ENCODE measurements at regions not wholly inside any gene's neighbourhood (a gene's known extent, or its start where the extent isn't known, plus 50 kb on each side); places are given as distances from the start of the nearest gene placed in this dataset.

DNA sequence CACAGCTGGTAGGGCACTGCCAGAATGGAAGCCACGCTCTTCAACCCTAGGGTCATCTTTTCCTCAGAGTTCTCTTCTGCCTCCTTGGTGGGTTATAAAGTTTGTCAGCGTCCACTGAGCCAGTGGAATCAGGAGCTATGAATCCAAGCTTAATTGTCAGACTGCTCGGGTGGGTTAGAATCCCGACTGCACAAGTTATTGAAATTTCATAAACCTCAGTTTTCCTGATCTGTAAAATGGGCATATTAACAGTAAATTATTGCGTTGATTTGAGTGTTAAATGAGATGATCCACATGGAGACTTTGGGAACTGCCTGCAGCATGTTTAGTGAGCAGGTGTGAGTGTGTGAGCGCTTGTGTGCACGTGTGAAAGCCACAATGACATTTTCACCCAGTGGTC, 400.5 kb upstream of the CDH11 start:
- DNase-seq (ENCODE audit: low read depth, low spot score) = no peak
- H3K9me3 ChIP-seq (ENCODE audit: control insufficient read depth, insufficient read depth, low read length) = no peaks in the 10 kb centered on the region
- H3K4me1 ChIP-seq (ENCODE audit: control insufficient read depth, insufficient read depth, low read length) = peaks cover 8% of the 10 kb centered on the region
- WGBS (ENCODE audit: insufficient coverage, insufficient read length) = no CpG with 5 or more reads among the region's 7 CpGs
- no peaks in the 10 kb centered on the region for H3K36me3 ChIP-seq (ENCODE audit: control insufficient read depth, insufficient read depth, low read length)
- H3K4me3 ChIP-seq (ENCODE audit: low read length) = no peak overlapping the region
- H3K27ac ChIP-seq (ENCODE audit: low read length) = no peak overlapping the region
- H3K27me3 ChIP-seq (ENCODE audit: control insufficient read depth, insufficient read depth, low read length) = no peaks in the 10 kb centered on the region

- no CpG with 5 or more reads among the region's 10 CpGs for WGBS (ENCODE audit: insufficient coverage, insufficient read length)
- no peak overlapping the region for H3K4me3 ChIP-seq (ENCODE audit: low read length)
- no peak for DNase-seq (ENCODE audit: low read depth, low spot score)
- no peaks in the 10 kb centered on the region for H3K36me3 ChIP-seq (ENCODE audit: control insufficient read depth, insufficient read depth, low read length)
- peaks cover 8% of the 10 kb centered on the region for H3K4me1 ChIP-seq (ENCODE audit: control insufficient read depth, insufficient read depth, low read length)
- no peaks in the 10 kb centered on the region for H3K9me3 ChIP-seq (ENCODE audit: control insufficient read depth, insufficient read depth, low read length)
- no peak overlapping the region for H3K27ac ChIP-seq (ENCODE audit: low read length)
- H3K27me3 ChIP-seq (ENCODE audit: control insufficient read depth, insufficient read depth, low read length) = no peaks in the 10 kb centered on the region
Observed at GRCh38 chr16:65521633-65522328, 399.9 kb upstream of the CDH11 start.

DNA sequence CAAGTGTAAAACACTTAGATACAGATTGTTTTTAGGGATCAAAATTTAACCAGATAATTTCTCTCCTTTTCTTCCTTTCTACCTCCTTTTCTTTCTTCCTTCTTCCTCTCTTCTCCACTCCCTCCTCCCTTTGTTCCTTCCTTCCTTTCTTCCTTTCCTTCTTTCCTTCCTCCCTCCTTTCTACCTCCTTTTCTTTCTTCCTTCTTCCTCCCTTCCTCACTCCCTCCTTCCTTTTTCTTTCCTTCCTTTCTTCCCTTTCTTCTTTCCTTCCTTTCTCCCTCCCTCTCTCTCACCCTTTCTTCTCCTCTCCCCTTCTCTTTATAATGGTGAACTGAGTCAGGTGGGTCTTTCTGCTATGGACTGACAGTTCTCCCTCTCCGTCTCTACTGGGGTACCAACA, 397.5 kb upstream of the CDH11 start:
- Histone ChIP-seq H3K4me3 (ENCODE audit: low read length) (no peak overlapping the region), H3K27ac (ENCODE audit: low read length) (no peak overlapping the region), H3K27me3 (ENCODE audit: control insufficient read depth, insufficient read depth, low read length) (no peaks in the 10 kb centered on the region), H3K4me1 (ENCODE audit: control insufficient read depth, insufficient read depth, low read length) (peaks cover 8% of the 10 kb centered on the region), H3K36me3 (ENCODE audit: control insufficient read depth, insufficient read depth, low read length) (no peaks in the 10 kb centered on the region), H3K9me3 (ENCODE audit: control insufficient read depth, insufficient read depth, low read length) (no peaks in the 10 kb centered on the region)
- no CpG with 5 or more reads among the region's 1 CpG for WGBS (ENCODE audit: insufficient coverage, insufficient read length)
- DNase-seq (ENCODE audit: low read depth, low spot score) = no peak

DNA sequence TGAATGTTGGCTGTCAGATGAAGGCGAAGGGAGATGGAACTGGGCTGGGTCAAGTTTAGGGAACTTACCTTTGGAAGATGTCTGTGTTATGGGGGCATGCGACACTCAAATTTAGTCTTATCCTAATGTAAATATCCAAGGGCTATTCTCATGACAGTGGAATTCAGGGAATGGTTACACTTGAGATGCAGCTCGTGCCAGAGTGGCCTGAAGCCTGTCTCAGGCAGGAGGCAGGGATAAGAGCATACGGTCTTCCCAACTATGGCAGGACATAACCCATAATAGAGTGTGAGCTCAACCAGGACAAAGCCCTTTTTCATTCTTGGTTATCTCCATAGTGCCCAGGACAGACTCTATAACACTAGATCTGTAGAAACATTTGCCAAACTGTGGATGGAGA, 393.3 kb upstream of the CDH11 start:
- no CpG with 5 or more reads among the region's 4 CpGs for WGBS (ENCODE audit: insufficient coverage, insufficient read length)
- no peaks in the 10 kb centered on the region; the same call in 1 of the 2 replicates for H3K4me1 ChIP-seq (ENCODE audit: control insufficient read depth, insufficient read depth, low read length)
- no peaks in the 10 kb centered on the region for H3K9me3 ChIP-seq (ENCODE audit: control insufficient read depth, insufficient read depth, low read length)
- H3K4me3 ChIP-seq (ENCODE audit: low read length) = no peak overlapping the region
- no peak overlapping the region for H3K27ac ChIP-seq (ENCODE audit: low read length)
- no peaks in the 10 kb centered on the region for H3K27me3 ChIP-seq (ENCODE audit: control insufficient read depth, insufficient read depth, low read length)
- H3K36me3 ChIP-seq (ENCODE audit: control insufficient read depth, insufficient read depth, low read length) = no peaks in the 10 kb centered on the region
- DNase-seq (ENCODE audit: low read depth, low spot score) = no peak

DNA sequence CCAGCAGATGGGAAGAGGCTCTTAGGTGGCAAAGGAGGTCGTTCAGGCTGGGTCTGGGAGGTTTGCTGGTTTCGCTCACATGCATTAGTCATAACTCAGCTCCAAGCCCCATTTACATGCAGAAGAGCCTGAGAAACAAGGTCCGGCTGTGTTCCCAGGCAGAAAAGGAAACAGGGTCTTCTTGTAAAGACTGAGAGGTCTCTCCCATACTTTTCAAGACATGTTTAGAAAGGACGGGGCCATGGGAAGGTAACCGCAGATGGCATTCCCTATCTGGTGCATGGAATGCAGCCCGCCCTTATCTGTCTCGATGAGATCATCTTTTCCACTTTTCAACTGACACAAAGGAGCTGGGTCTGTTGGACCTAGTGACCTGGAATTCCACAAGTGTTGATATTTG, 389.0 kb upstream of the CDH11 start:
- Histone ChIP-seq H3K4me1 (ENCODE audit: control insufficient read depth, insufficient read depth, low read length) (no peaks in the 10 kb centered on the region; the same call in 1 of the 2 replicates), H3K9me3 (ENCODE audit: control insufficient read depth, insufficient read depth, low read length) (no peaks in the 10 kb centered on the region), H3K27ac (ENCODE audit: low read length) (no peak overlapping the region), H3K4me3 (ENCODE audit: low read length) (no peak overlapping the region), H3K36me3 (ENCODE audit: control insufficient read depth, insufficient read depth, low read length) (no peaks in the 10 kb centered on the region), H3K27me3 (ENCODE audit: control insufficient read depth, insufficient read depth, low read length) (no peaks in the 10 kb centered on the region)
- WGBS (ENCODE audit: insufficient coverage, insufficient read length) = no CpG with 5 or more reads among the region's 7 CpGs
- no peak for DNase-seq (ENCODE audit: low read depth, low spot score)

GRCh38 chr16:65510241-65510640, 388.4 kb upstream of the CDH11 start:
- no peak overlapping the region for H3K4me3 ChIP-seq (ENCODE audit: low read length)
- H3K4me1 ChIP-seq (ENCODE audit: control insufficient read depth, insufficient read depth, low read length) = no peaks in the 10 kb centered on the region; the same call in 1 of the 2 replicates
- H3K36me3 ChIP-seq (ENCODE audit: control insufficient read depth, insufficient read depth, low read length) = no peaks in the 10 kb centered on the region
- no peak overlapping the region for H3K27ac ChIP-seq (ENCODE audit: low read length)
- no peaks in the 10 kb centered on the region for H3K27me3 ChIP-seq (ENCODE audit: control insufficient read depth, insufficient read depth, low read length)
- DNase-seq (ENCODE audit: low read depth, low spot score) = no peak
- H3K9me3 ChIP-seq (ENCODE audit: control insufficient read depth, insufficient read depth, low read length) = no peaks in the 10 kb centered on the region
- no CpG with 5 or more reads among the region's 3 CpGs for WGBS (ENCODE audit: insufficient coverage, insufficient read length)

- no CpG with 5 or more reads among the region's 4 CpGs for WGBS (ENCODE audit: insufficient coverage, insufficient read length)
- Histone ChIP-seq H3K27me3 (ENCODE audit: control insufficient read depth, insufficient read depth, low read length) (no peaks in the 10 kb centered on the region), H3K4me3 (ENCODE audit: low read length) (no peak overlapping the region), H3K27ac (ENCODE audit: low read length) (no peak overlapping the region), H3K9me3 (ENCODE audit: control insufficient read depth, insufficient read depth, low read length) (no peaks in the 10 kb centered on the region), H3K36me3 (ENCODE audit: control insufficient read depth, insufficient read depth, low read length) (no peaks in the 10 kb centered on the region), H3K4me1 (ENCODE audit: control insufficient read depth, insufficient read depth, low read length) (no peaks in the 10 kb centered on the region; the same call in 1 of the 2 replicates)
- no peak for DNase-seq (ENCODE audit: low read depth, low spot score)
Observed at GRCh38 chr16:65509172-65509571, 387.3 kb upstream of the CDH11 start.

DNA sequence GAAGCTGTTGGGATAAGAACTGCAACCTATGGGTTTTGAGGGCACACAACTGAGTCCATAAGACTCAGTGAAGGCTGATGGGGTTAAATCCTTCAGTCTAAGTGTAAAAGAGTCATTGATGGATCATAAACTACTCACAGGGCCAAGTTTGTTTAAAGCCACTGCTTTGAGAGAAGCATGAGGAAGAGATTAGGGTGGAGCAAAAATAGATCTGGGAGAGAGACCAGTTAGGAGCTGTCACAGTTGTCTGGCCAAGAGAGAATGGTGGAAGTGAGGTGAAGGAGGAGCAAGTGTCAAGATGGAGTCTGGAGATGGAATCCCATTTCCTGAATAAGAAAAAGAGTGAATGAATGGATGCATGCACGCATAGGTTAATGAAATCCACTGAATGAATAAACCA, 379.1 kb upstream of the CDH11 start:
- no peaks in the 10 kb centered on the region for H3K27me3 ChIP-seq (ENCODE audit: control insufficient read depth, insufficient read depth, low read length)
- no peaks in the 10 kb centered on the region for H3K9me3 ChIP-seq (ENCODE audit: control insufficient read depth, insufficient read depth, low read length)
- no peak for DNase-seq (ENCODE audit: low read depth, low spot score)
- whole genome bisulfite sequencing (ENCODE audit: insufficient coverage, insufficient read length) = no CpG with 5 or more reads among the region's 1 CpG
- H3K27ac ChIP-seq (ENCODE audit: low read length) = no peak overlapping the region
- H3K4me1 ChIP-seq (ENCODE audit: control insufficient read depth, insufficient read depth, low read length) = no peaks in the 10 kb centered on the region
- no peaks in the 10 kb centered on the region for H3K36me3 ChIP-seq (ENCODE audit: control insufficient read depth, insufficient read depth, low read length)
- no peak overlapping the region for H3K4me3 ChIP-seq (ENCODE audit: low read length)

GRCh38 chr16:65500007-65500406, 378.1 kb upstream of the CDH11 start:
- no peak overlapping the region for H3K27ac ChIP-seq (ENCODE audit: low read length)
- H3K36me3 ChIP-seq (ENCODE audit: control insufficient read depth, insufficient read depth, low read length) = no peaks in the 10 kb centered on the region
- no peaks in the 10 kb centered on the region for H3K9me3 ChIP-seq (ENCODE audit: control insufficient read depth, insufficient read depth, low read length)
- no peak overlapping the region for H3K4me3 ChIP-seq (ENCODE audit: low read length)
- WGBS (ENCODE audit: insufficient coverage, insufficient read length) = no CpG with 5 or more reads among the region's 2 CpGs
- H3K27me3 ChIP-seq (ENCODE audit: control insufficient read depth, insufficient read depth, low read length) = no peaks in the 10 kb centered on the region
- peaks cover 2% of the 10 kb centered on the region; the same call in 1 of the 2 replicates for H3K4me1 ChIP-seq (ENCODE audit: control insufficient read depth, insufficient read depth, low read length)
- DNase-seq (ENCODE audit: low read depth, low spot score) = no peak

DNA sequence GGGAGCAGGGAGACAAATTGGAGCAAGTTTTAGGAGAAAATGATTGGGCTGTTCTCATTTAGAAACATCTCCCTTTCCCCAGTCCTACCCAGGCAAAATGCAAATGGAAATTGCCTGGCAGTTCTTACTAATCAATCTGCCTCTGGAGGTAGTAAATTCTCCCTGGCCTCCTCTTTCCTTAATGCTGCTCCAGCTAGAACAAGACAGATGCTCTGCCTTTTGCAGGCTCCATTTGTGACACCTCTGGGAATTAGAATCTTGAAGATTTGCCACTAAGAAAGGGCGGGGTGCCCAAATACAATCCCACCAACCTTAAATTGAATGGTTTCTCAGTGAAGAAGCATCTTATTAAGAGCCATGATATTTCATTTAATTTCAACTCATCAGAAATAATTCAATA, 377.7 kb upstream of the CDH11 start:
- Histone ChIP-seq H3K9me3 (ENCODE audit: control insufficient read depth, insufficient read depth, low read length) (no peaks in the 10 kb centered on the region), H3K27ac (ENCODE audit: low read length) (no peak overlapping the region), H3K4me3 (ENCODE audit: low read length) (no peak overlapping the region), H3K27me3 (ENCODE audit: control insufficient read depth, insufficient read depth, low read length) (no peaks in the 10 kb centered on the region), H3K36me3 (ENCODE audit: control insufficient read depth, insufficient read depth, low read length) (no peaks in the 10 kb centered on the region), H3K4me1 (ENCODE audit: control insufficient read depth, insufficient read depth, low read length) (peaks cover 2% of the 10 kb centered on the region; the same call in 1 of the 2 replicates)
- no peak for DNase-seq (ENCODE audit: low read depth, low spot score)
- WGBS (ENCODE audit: insufficient coverage, insufficient read length) = no CpG with 5 or more reads among the region's 1 CpG

DNA sequence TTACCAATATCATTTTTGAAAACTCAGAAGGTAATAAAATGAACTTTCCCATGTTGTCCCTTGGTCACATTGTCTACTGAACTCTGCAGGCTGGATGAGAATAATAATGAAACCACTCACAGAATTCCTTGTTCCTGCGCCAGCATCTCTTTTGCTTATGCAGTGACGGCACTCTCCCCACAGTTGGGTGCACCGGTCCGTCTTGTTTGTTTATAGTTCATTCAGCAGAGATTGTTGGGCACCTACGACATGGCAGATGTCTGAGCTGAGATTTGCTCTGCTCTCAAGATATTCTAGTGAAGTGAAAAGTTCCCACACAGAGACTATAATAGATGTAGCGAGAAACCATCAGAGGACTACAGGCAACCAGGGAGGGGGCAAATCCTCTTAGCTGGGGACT, 375.7 kb upstream of the CDH11 start:
- Histone ChIP-seq H3K27me3 (ENCODE audit: control insufficient read depth, insufficient read depth, low read length) (no peaks in the 10 kb centered on the region), H3K4me1 (ENCODE audit: control insufficient read depth, insufficient read depth, low read length) (peaks cover 2% of the 10 kb centered on the region; the same call in 1 of the 2 replicates), H3K27ac (ENCODE audit: low read length) (no peak overlapping the region), H3K4me3 (ENCODE audit: low read length) (no peak overlapping the region), H3K36me3 (ENCODE audit: control insufficient read depth, insufficient read depth, low read length) (no peaks in the 10 kb centered on the region), H3K9me3 (ENCODE audit: control insufficient read depth, insufficient read depth, low read length) (no peaks in the 10 kb centered on the region)
- no peak for DNase-seq (ENCODE audit: low read depth, low spot score)
- WGBS (ENCODE audit: insufficient coverage, insufficient read length) = no CpG with 5 or more reads among the region's 6 CpGs
